Urothelium cell line (cell line): ENCODE measurements at regions not wholly inside any gene's neighbourhood (a gene's known extent, or its start where the extent isn't known, plus 50 kb on each side); places are given as distances from the start of the nearest gene placed in this dataset.
A peak's percentile ranks its signal among the peaks of the same experiment; 100 is the strongest.

Experiments
- DNase-seq: peaks from one replicate; pipeline ENCODE4 v3.0.0; 2011; ENCODE audit warnings: low spot score, mixed read lengths
- FAIRE-seq: peaks from 2 replicates; lab custom pipeline; 2011; peaks lifted over from hg19 to GRCh38; lab: Jason Lieb, UNC

DNA sequence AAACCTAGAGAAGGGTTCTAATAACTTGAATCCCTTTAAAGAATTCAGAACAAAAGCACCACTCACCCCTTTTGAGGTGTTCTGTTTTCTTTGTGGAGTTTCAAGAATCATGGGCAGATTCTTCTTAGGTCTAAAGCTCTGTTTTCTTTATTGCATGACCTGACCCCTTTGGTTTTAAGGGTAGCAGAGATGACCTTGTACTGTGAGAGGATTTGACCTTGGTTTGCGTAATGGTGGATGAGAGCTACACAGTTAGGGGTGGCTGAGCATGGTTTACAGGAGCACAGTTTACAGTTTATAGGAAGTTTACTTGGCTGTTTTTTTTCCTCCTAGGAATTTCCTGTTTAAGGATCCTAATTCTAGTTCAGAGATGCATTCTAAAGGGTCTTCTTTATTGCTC lies 1095.6 kb upstream of the NRXN1 start:
- no peak for FAIRE-seq

DNA sequence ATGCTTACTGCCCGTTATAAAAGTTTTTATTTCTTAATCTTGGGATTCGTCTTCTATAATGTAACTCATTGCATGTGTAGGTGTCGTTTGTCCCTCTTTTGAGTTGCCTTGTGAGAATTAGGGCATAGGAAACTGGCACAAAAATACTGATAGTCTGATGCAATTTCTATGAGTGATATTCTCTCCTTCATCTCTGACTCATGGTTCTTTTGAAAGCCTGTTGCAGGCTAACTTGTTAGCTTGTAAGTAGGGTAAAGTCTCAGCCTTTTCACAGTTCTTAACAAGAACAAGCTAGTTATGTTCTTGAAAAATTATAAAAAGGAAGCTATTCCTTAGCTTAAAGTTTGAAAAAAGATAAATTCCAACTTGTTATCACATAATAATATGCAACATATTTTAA lies 1085.4 kb upstream of the NRXN1 start:
- FAIRE-seq (no peak), DNase-seq (no peak)

More for the DNA sequence above, 1095.6 kb upstream of the NRXN1 start:
- DNase-seq, result no peak

DNA sequence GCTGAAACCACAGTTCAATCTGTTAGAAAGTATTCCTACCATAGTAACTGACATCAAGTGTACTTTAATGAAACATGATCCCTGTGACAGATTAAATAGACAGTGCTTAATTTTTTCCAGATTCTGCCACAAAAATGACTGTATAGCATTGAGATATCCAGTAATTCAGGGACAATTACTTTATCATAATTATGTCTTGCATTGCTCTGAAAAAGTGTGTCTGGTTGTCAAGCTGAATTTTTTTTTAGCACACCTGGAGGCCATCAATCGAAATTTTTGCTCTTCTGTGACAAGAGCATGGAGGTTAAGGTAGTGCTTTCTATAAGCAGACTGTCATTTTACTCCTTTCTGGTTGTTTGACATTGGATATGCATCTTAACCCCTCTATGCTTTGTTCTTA lies 1083.8 kb upstream of the NRXN1 start:
- FAIRE-seq (no peak), DNase-seq (no peak)

DNA sequence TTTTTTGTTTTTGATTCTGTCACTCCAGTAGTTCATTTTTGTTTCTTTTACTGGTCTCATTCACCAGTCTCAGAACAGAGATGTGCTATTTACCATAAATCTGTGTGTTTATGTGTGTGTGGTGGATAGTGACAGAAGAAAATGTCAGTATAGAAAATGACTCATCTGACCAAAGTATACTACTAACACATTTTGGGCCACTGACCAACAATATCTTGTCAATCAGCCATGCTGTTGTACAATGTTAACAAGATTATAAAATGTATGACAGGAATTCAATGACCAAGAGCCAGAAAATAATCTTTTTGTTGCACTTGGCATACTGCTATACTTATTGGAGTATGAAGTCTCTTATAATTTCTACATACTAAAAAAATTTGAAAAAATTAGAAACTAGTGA lies 1081.4 kb upstream of the NRXN1 start:
- no peak for FAIRE-seq
- DNase-seq, result no peak

DNA sequence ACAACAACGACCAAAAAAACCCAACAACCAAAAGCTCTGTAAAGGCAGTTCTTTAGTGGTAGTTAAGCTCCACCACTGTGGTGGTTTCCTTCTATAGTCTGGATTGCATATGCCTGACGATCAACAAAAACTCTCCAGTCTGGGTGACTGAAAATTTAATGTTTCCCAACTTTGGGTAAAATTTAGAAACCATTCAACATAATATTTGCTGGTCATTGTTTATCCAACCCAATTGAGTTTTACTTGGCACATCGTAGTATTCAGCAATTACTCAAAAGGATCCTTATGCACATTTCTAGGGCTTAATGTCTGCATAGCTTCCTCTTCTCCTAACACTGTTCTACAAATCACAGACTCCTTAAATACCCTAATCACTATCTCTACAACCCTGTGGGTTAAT lies 1080.2 kb upstream of the NRXN1 start:
- FAIRE-seq, result no peak
- no peak for DNase-seq

DNA sequence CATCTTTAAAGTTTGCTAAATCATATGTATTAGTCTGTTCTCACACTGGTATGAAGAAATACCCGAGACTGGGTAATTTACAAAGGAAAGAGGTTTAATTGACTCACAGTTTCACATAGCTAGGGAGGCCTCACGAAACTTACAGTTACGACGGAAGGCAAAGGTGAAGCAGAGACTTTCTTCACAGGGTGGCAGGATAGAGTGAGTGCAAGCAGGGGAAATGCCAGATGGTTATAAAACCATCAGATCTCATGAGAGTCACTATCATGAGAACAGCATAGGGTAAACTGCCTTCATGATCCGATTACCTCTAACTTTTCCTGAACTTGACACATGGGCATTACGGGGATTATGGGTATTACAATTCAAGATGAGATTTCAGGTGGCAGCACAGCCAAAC lies 1075.2 kb upstream of the NRXN1 start:
- no peak for FAIRE-seq
- DNase-seq, result no peak

DNA sequence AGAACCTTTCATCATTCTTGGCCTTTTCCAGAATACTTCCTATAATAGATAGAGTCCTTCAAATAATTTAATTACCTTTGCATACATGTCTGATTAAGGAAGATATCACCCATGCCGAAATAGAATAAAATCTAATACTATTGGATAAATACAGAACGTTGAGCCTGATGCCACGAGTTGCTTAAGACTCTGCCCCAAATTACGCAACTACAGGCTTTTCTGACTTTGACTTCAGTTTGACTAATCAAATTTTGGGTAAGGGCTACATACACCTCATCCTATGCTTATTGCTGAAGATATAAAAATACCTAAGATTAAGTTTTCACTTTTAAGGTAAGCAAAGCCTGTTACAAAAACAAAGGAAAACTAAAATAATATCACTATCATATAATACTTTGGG lies 1065.1 kb upstream of the NRXN1 start:
- FAIRE-seq, result no peak

DNA sequence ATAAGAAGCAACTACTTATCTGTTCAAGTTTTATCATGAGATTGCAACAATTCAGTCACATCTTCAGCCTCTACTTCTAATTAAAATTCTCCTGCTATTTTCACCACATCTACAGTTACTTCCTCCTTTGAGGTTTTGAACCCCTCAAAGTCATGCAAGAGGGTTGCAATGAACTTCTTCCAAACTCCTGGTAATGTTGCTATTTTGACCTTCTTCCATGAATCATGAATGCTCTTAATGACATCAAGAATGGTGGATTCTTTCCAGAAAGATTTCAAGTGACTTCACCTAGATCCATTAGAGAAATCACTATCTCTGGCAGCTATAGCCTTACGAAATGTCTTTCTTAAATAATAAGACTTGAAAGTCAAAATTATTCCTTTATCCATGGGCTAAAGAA lies 1052.8 kb upstream of the NRXN1 start:
- no peak for DNase-seq
- no peak for FAIRE-seq

More for the DNA sequence above, 1065.1 kb upstream of the NRXN1 start:
- no peak for DNase-seq

DNA sequence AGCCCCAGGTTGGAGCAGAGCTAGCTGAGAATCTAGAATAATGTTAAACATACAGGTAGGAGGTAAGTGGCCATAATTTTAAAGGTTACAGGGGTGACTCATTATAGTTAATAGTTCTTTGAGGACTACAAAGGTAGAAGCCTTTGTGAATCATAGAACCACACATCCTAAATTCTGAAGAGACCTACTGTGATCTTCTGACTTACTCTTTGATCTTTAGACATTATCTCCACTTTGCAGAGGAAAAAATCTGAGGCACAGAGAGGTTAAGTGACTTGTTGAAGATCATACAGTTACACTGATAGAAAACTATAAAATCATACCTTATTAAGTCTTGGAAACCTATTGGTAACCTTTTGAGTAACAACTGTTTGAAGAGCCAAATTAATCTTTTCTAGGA lies 1051.3 kb upstream of the NRXN1 start:
- no peak for FAIRE-seq
- no peak for DNase-seq

DNA sequence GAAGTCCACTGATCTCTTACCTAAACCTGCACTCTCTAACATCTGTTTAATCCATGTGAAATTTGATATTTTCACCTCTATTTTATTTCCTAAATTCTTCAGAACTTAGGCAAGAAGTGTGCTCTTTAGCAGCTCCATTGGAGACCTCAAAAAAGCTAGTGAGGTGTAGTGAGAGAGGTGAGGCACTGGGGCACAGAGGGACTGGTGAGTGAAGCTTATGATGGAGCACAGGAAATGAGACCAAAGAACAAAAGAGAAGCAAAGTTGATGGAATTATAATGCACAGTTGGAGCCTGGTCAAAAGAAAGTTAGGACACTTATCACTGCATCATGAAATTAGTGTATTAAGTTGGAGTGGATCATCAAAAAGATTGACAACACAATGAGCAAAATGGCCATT lies 1050.7 kb upstream of the NRXN1 start:
- no peak for FAIRE-seq
- DNase-seq, result no peak

DNA sequence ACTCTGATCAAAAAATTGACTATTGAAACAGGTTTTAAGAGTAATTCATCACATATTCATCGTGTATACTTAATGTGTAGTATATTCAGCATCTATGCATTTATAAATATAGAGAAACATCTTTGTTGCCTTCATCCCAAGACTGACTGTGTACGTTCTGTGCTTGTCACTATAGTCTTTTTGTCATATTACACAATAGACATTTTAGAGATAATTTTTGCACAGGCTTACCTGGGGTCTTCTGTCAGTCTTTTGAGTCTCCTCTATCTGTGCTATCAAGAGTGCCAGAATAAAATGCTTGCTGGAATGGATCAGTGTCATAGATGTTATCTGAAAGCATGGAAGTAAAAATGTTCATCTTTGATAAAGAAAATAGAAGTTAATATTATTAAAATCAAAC lies 1047.7 kb upstream of the NRXN1 start:
- DNase-seq, result no peak
- no peak for FAIRE-seq

DNA sequence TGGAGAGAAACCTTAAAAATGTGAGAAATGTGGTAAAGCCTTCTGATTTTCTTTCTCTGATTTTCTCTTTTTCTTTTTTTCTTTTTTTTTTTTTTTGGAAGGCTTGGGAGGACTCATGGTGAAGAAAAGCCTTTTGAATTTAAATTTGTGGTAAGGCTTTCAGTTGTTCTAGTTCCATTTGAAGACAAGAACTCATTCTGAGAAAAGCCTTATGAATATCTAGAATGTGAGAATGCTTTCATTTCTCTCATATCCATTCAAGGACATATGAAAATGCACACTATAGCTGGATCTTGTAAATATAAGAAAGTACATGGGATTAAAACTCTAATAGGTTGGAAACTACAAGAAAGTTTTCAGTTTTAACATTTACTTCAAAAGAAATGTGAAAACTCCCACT lies 1045.2 kb upstream of the NRXN1 start:
- no peak for DNase-seq

DNA sequence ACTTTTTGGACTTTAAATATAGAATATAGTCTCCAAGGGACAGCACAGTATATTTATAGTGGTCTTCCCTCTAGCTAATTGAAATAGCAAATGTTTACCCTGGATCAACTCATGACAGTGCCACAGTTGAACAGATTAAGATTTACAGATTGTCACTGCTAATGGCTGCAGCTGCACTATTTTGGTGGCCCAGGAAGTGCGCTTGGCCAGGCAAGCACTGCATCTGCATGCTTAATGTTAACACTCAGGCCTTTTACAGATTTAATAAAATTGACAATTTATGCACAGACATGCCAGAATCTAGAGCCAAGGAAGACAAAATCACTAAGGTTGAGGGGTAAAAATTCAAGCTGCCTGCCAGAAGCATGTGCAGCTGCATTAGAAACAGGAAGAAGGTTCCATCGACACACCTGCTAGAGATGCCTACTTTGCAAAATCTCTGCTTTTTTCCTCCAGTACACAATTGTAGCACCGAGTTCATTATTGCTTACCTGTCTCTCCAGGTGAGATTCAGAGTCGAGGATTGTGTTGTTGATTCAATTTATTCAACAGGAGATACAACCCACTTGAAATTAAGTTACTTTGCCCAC lies 1042.3 kb upstream of the NRXN1 start:
- FAIRE-seq, result no peak
- no peak for DNase-seq

More for the DNA sequence above, 1045.2 kb upstream of the NRXN1 start:
- no peak for FAIRE-seq

DNA sequence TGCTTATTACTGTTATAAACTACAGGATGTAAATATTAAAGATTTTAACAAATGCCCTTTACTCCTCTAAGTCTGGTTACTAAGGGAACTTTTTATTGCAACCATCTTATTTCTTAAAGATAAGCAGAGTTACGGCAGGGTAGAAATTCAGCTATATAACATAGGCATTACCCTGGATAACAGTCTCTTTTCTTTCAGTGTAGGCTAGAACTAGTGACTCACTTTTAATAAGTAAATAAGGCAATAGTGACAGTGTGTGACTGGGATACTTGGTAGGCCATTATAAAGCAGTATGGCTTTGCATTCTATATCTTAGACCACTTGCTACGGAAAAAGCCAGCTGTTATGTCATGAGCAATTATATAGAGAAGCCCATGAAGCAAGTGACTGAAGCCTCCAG lies 1041.0 kb upstream of the NRXN1 start:
- DNase-seq (no peak), FAIRE-seq (no peak)

DNA sequence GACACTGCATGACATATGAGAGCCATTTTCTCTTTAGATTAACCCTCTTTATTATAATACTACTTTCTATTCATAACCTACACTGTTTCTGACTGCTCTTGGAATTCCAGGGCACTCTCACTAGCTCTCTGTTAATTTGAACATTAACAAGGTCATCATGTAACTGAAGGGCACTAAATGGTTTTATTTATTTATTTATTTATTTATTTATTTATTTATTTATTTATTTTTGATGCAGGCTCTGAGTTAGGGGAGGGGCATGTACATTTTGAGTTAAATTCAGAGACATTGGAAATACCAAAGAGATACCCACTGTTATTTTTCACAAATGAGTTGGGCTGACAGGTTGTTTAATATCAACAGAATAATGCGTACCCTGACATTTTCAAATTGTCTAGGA lies 1038.7 kb upstream of the NRXN1 start:
- FAIRE-seq, result no peak
- DNase-seq, result no peak

DNA sequence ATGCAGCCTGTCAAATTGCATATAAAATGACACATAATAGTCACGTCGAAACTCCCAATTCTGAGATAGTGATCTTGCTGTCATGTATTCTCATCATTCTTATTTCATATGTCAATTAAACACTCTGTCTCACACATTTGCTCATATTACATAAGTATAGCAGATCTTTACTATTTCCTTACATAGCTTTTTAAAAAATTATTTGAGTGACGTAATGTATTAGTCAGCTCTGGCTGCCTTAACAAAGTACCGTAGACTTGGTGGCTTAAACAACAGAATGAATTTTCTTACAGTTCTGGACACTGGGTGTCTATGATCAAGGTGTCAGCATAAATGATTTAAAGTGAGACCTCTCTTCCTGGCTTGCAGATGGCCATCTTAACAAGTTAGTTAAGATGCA lies 1032.3 kb upstream of the NRXN1 start:
- DNase-seq (no peak), FAIRE-seq (no peak)

DNA sequence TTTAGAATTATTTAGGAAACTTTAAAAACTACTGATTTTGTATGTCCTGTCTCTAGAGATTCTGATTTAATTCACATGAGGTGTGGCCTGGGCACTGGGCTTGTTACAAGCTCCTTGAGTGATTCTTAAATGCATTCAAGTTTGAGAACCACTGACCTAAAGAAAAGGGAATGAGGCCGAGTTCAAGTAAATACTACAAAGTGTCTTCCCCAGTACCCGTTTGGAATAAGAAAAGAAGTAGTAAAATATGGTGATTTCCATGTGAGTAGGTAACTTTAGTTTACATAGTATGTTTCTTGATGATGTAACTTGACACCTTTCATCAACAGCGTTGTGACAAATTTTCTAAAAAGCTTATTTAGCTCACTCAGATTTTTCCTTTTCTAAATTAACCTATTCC lies 1022.9 kb upstream of the NRXN1 start:
- no peak for DNase-seq
- no peak for FAIRE-seq

DNA sequence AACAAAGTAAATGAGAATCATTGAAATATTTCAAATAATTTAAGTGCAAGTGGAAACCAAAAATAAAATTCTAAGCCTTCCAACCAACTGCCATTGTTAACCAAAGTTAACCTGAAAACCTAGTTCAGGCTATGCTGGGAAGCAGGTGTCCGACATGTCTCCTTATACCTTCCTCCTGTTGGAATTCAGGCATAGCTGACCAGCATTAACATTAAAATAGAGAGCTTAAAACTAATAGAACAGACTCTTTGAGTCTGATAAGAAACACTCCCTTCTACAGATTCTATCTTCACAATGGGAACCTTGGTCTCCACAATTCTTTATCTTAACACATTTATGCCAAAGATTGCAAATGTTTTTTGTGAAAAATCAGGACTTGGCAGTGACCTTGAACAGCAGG lies 1004.9 kb upstream of the NRXN1 start:
- no peak for FAIRE-seq
- DNase-seq, result no peak

DNA sequence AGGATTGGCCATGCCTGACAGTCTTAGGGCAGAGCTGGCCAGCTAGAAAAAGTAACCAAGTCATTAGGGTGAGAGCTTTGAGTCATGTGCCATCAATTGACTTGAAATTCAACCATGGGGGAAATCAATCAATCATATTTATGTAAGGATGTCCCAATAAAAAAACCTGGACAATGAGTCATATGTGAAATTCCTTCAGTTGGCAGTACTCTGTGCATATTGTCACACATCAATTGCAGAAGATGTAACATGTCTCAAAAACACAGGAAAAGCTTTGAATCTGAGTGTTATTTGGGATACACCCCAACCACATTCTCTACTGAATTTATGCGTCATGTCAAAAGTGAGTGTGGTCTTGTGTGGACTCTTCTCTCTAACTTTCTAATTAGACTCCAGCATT lies 1004.1 kb upstream of the NRXN1 start:
- DNase-seq (peak; percentile 10), FAIRE-seq (peak; percentile 9)

DNA sequence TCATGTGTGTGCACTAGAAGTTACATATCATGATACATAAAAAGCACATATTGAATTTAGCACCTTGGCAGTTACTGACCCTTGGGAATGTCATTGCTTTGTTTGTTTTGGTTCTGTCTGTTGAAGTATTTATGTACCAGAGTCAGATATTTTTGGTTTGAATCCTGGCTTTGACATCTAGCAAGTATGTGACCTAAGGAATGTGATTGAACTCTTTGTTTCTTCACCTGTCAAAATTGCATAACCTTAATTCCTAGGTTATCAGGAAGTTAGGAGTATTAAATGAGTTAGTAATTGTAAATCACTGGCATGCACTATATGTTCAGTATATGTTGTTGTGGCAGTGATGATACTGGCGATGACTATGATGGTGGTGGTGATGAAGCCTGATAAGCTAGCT lies 1003.5 kb upstream of the NRXN1 start:
- peak; percentile 27 for FAIRE-seq
- DNase-seq, result no peak

DNA sequence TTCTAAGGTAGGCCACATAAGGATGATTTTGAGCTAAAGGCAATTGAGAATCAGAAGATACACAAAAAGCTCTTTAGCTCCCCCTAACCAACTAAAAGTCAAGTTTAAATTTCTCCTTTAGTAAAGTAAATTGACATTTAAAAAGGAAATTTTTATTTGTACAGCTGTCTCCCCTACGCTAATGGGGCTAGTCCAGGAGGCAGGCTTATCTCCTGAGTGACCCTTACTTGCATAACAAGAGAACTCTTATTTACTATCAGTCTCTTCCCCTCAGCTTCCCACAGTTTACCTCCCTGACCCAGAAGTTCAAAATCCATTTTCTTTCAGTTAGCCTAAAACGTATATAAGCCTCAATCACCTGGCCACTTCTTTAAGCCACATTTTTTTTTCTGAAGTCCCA lies 1002.8 kb upstream of the NRXN1 start:
- no peak for DNase-seq
- FAIRE-seq, result no peak

DNA sequence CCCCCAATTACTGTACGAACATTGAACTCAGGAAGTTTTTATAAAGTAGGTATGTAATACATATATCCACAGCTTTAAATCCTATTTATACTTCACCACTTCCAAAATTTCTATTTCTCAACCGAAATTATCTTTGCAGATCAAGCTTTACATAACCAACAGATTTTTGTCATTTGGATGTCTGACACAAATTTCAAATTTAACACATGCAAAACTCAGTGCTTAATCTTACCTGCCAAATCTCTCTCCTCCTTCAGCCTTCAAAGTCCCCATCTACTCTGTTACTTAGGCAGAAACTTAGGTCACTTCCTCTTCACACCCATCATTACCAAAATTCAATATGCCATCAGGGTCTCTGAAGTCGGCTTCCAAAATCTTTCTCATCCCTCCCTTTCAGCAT lies 990.1 kb upstream of the NRXN1 start:
- no peak for FAIRE-seq
- DNase-seq, result no peak

DNA sequence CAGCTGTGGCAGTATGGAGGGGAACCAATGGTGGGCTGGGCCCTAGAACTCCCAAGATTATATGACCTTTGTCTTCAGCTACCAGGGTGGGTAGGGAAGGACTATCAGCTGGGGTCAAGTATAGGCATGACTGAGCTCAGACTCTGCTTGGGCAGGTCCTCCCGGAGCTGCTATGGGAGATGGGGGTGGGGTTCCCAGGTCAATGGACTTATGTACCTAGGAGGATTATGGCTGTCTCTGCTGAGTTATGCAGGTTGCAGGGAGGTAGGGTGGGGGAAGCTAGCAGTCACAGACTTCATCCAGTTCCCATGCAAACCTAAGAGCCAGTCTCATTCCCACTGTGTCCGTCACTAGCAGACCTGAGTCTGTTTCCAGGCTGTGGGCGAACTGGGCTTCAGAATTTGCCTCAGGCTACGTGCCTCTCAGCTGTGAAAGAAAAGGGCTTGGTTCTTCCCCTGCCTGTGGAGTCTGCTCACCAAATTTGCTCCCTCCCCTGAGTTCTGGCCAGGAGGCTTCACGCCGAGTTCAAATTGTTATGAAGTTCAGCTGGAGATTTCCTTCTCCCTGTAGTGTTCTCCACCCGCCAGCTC lies 985.8 kb upstream of the NRXN1 start:
- DNase-seq, result no peak
- no peak for FAIRE-seq
